Skeletal muscle satellite cell (primary cell): ENCODE measurements at regions not wholly inside any gene's neighbourhood (a gene's known extent, or its start where the extent isn't known, plus 50 kb on each side); places are given as distances from the start of the nearest gene placed in this dataset.

ENCODE experiments used
- H3K27me3 ChIP-seq: 2 replicates; pipeline ENCODE4 v1.7.0; 2013; ENCODE audit warnings: low read length; ENCODE audit not compliant: control insufficient read depth, insufficient read depth
- H3K36me3 ChIP-seq: 2 replicates; pipeline ENCODE4 v1.7.0; 2013; ENCODE audit warnings: mild to moderate bottlenecking, control low read depth, low read length; ENCODE audit not compliant: insufficient read depth
- H3K4me1 ChIP-seq: 2 replicates; pipeline ENCODE4 v1.7.0; 2013; ENCODE audit warnings: low read length; ENCODE audit not compliant: control insufficient read depth, insufficient read depth
- H3K4me2 ChIP-seq: 2 replicates; pipeline ENCODE4 v1.7.0; 2013; ENCODE audit warnings: mild to moderate bottlenecking, low read length
- H3K4me3 ChIP-seq: 2 replicates; pipeline ENCODE4 v1.7.0; 2013; ENCODE audit warnings: low read length
- H3K9ac ChIP-seq: 2 replicates; pipeline ENCODE4 v1.7.0; 2013; ENCODE audit warnings: mild to moderate bottlenecking, low read depth, low read length, moderate library complexity
- H3K9me3 ChIP-seq: replicated peaks from 2 replicates; pipeline ENCODE4 v1.7.0; 2013; ENCODE audit warnings: mild to moderate bottlenecking, control low read depth, low read length

- Histone ChIP-seq H3K4me2 (no peak overlapping the region), H3K27me3 (no peaks in the 10 kb centered on the region), H3K9ac (no peak overlapping the region), H3K4me1 (peaks cover 6% of the 10 kb centered on the region), H3K36me3 (no peaks in the 10 kb centered on the region), H3K9me3 (no peaks in the 10 kb centered on the region), H3K4me3 (no peak overlapping the region)
Observed at GRCh38 chr5:125199373-125199772, 452.9 kb upstream of the ZNF608 start.

- H3K36me3 ChIP-seq: no peaks in the 10 kb centered on the region
Observed at GRCh38 chr5:125199968-125200865, 453.8 kb upstream of the ZNF608 start.

GRCh38 chr5:125200866-125201373 is 454.5 kb upstream of the ZNF608 start:
- peaks cover 6% of the 10 kb centered on the region for H3K4me1 ChIP-seq
- H3K36me3 ChIP-seq: no peaks in the 10 kb centered on the region
- H3K9ac ChIP-seq: peak overlapping the region; percentile 13
- no peaks in the 10 kb centered on the region for H3K9me3 ChIP-seq
- H3K27me3 ChIP-seq: no peaks in the 10 kb centered on the region
- peak overlapping the region; percentile 59 for H3K4me3 ChIP-seq
- peak overlapping the region; percentile 83 for H3K4me2 ChIP-seq

More at GRCh38 chr5:125199968-125200865, 453.8 kb upstream of the ZNF608 start:
- H3K9me3 ChIP-seq: no peaks in the 10 kb centered on the region
- H3K9ac ChIP-seq: peak overlapping the region; percentile 13
- no peaks in the 10 kb centered on the region for H3K27me3 ChIP-seq
- peak overlapping the region; percentile 59 for H3K4me3 ChIP-seq
- H3K4me1 ChIP-seq: peaks cover 6% of the 10 kb centered on the region
- peak overlapping the region; percentile 83 for H3K4me2 ChIP-seq

- Histone ChIP-seq H3K9ac (no peak overlapping the region), H3K4me1 (peaks cover 6% of the 10 kb centered on the region), H3K4me2 (no peak overlapping the region), H3K4me3 (no peak overlapping the region), H3K27me3 (no peaks in the 10 kb centered on the region), H3K9me3 (no peaks in the 10 kb centered on the region), H3K36me3 (no peaks in the 10 kb centered on the region)
Observed at GRCh38 chr5:125201446-125202052, 455.1 kb upstream of the ZNF608 start.

- H3K9ac ChIP-seq: no peak overlapping the region
- no peak overlapping the region for H3K4me3 ChIP-seq
- peaks cover 6% of the 10 kb centered on the region for H3K4me1 ChIP-seq
- no peak overlapping the region for H3K4me2 ChIP-seq
- H3K36me3 ChIP-seq: no peaks in the 10 kb centered on the region
- no peaks in the 10 kb centered on the region for H3K9me3 ChIP-seq
- no peaks in the 10 kb centered on the region for H3K27me3 ChIP-seq
Observed at GRCh38 chr5:125202353-125202752, 455.9 kb upstream of the ZNF608 start.

- Histone ChIP-seq H3K9me3 (no peaks in the 10 kb centered on the region), H3K9ac (no peak overlapping the region), H3K4me1 (peaks cover 6% of the 10 kb centered on the region), H3K4me2 (no peak overlapping the region), H3K36me3 (no peaks in the 10 kb centered on the region), H3K4me3 (no peak overlapping the region), H3K27me3 (no peaks in the 10 kb centered on the region)
Observed at GRCh38 chr5:125202871-125203438, 456.5 kb upstream of the ZNF608 start.

GRCh38 chr5:125203912-125204311 is 457.5 kb upstream of the ZNF608 start:
- H3K9ac ChIP-seq: no peak overlapping the region
- no peaks in the 10 kb centered on the region for H3K9me3 ChIP-seq
- no peaks in the 10 kb centered on the region for H3K36me3 ChIP-seq
- peaks cover 6% of the 10 kb centered on the region for H3K4me1 ChIP-seq
- H3K4me2 ChIP-seq: no peak overlapping the region
- no peaks in the 10 kb centered on the region for H3K27me3 ChIP-seq
- H3K4me3 ChIP-seq: no peak overlapping the region

GRCh38 chr5:125205601-125206225 is 459.3 kb upstream of the ZNF608 start:
- Histone ChIP-seq H3K27me3 (no peaks in the 10 kb centered on the region), H3K4me2 (no peak overlapping the region), H3K9me3 (no peaks in the 10 kb centered on the region), H3K4me3 (no peak overlapping the region), H3K36me3 (no peaks in the 10 kb centered on the region), H3K4me1 (peaks cover 2% of the 10 kb centered on the region), H3K9ac (no peak overlapping the region)

GRCh38 chr5:125207856-125208255 is 461.4 kb upstream of the ZNF608 start:
- Histone ChIP-seq H3K4me2 (no peak overlapping the region), H3K4me1 (no peaks in the 10 kb centered on the region), H3K4me3 (no peak overlapping the region), H3K9me3 (no peaks in the 10 kb centered on the region), H3K36me3 (no peaks in the 10 kb centered on the region), H3K9ac (no peak overlapping the region), H3K27me3 (no peaks in the 10 kb centered on the region)

GRCh38 chr5:125209650-125210049 is 463.2 kb upstream of the ZNF608 start:
- no peak overlapping the region for H3K4me3 ChIP-seq
- no peak overlapping the region for H3K9ac ChIP-seq
- no peaks in the 10 kb centered on the region for H3K4me1 ChIP-seq

GRCh38 chr5:125210242-125210947 is 464.0 kb upstream of the ZNF608 start:
- no peaks in the 10 kb centered on the region for H3K9me3 ChIP-seq
- H3K9ac ChIP-seq: no peak overlapping the region

More at GRCh38 chr5:125209650-125210049, 463.2 kb upstream of the ZNF608 start:
- Histone ChIP-seq H3K27me3 (no peaks in the 10 kb centered on the region), H3K36me3 (no peaks in the 10 kb centered on the region), H3K4me2 (no peak overlapping the region), H3K9me3 (no peaks in the 10 kb centered on the region)

More at GRCh38 chr5:125210242-125210947, 464.0 kb upstream of the ZNF608 start:
- H3K36me3 ChIP-seq: no peaks in the 10 kb centered on the region
- H3K27me3 ChIP-seq: no peaks in the 10 kb centered on the region
- no peaks in the 10 kb centered on the region for H3K4me1 ChIP-seq
- no peak overlapping the region for H3K4me3 ChIP-seq
- H3K4me2 ChIP-seq: no peak overlapping the region
